A549 (cell line): ENCODE measurements at regions not wholly inside any gene's neighbourhood (a gene's known extent, or its start where the extent isn't known, plus 50 kb on each side); places are given as distances from the start of the nearest gene placed in this dataset.

Experiments
- BHLHE40 ChIP-seq: IDR thresholded peaks from 2 replicates; pipeline ENCODE4 v1.6.1; 2012; ENCODE audit warnings: low read depth, low read length, inconsistent platforms
- CTCF ChIP-seq: fragments of >200 bp; sonication (Bioruptor Twin); formaldehyde crosslinking; IDR thresholded peaks from 3 replicates; pipeline ENCODE4 v1.5.1; 2016
- MAFK ChIP-seq: fragments of 450-650 bp; IDR thresholded peaks from 2 replicates; pipeline ENCODE4 v1.6.1; 2014; ENCODE audit not compliant: partially characterized antibody
- MAZ ChIP-seq: fragments of 150-350 bp; IDR thresholded peaks from 2 replicates; pipeline ENCODE4 v1.6.1; 2014; ENCODE audit warnings: antibody characterized with exemption, low read depth, low read length, borderline replicate concordance
- NR3C1 ChIP-seq: fragments of >200 bp; sonication (Bioruptor Twin); formaldehyde crosslinking; IDR thresholded peaks from 3 replicates; pipeline ENCODE4 v1.6.1; 2017
- POLR2A ChIP-seq: IDR thresholded peaks from 2 replicates; pipeline ENCODE4 v1.6.1; 2012; ENCODE audit warnings: mild to moderate bottlenecking, low read length
- POLR2AphosphoS2 ChIP-seq: conservative IDR thresholded peaks from 2 replicates; pipeline ENCODE4 v1.6.1; 2012; ENCODE audit warnings: low read length, improper control_type of control experiment, inconsistent platforms
- REST ChIP-seq: fragments of 200-600 bp; sonication (generic); IDR thresholded peaks from 2 replicates; pipeline ENCODE4 v1.6.1; 2016; ENCODE audit warnings: antibody characterized with exemption, mild to moderate bottlenecking, moderate library complexity
- SMC3 ChIP-seq: fragments of >200 bp; sonication (Bioruptor Twin); formaldehyde crosslinking; IDR thresholded peaks from 3 replicates; pipeline ENCODE4 v1.6.1; 2018; ENCODE audit warnings: inconsistent platforms
- ZFP36 ChIP-seq: fragments of 450-650 bp; IDR thresholded peaks from 2 replicates; pipeline ENCODE4 v1.6.1; 2014; ENCODE audit warnings: borderline replicate concordance; ENCODE audit not compliant: partially characterized antibody
- TF ChIP-seq, protein P1 (sequence below): fragments of >200 bp; sonication (Bioruptor Twin); formaldehyde crosslinking; IDR thresholded peaks from 3 replicates; pipeline ENCODE4 v1.6.1; 2016

- TF ChIP-seq SMC3 (no peak), CTCF (no peak), POLR2A (no peak), ZFP36 (no peak), POLR2AphosphoS2 (no peak), REST (no peak), MAZ (no peak), NR3C1 (no peak), MAFK (no peak), BHLHE40 (no peak)
- TF ChIP-seq, protein P1, sequence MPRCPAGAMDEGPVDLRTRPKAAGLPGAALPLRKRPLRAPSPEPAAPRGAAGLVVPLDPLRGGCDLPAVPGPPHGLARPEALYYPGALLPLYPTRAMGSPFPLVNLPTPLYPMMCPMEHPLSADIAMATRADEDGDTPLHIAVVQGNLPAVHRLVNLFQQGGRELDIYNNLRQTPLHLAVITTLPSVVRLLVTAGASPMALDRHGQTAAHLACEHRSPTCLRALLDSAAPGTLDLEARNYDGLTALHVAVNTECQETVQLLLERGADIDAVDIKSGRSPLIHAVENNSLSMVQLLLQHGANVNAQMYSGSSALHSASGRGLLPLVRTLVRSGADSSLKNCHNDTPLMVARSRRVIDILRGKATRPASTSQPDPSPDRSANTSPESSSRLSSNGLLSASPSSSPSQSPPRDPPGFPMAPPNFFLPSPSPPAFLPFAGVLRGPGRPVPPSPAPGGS, result no peak
Measured at GRCh38 chr5:23389291-23390101, 117.9 kb upstream of the PRDM9 start.
